ENCODE measurements at regions not wholly inside any gene's neighbourhood (a gene's known extent, or its start where the extent isn't known, plus 50 kb on each side); places are given as distances from the start of the nearest gene placed in this dataset.

- Histone ChIP-seq H3K27ac (no peak overlapping the region), H3K9ac (no peak overlapping the region), H3K27me3 (ENCODE audit: insufficient read depth, low read depth) (no peaks in the 10 kb centered on the region), H2AFZ (ENCODE audit: low read depth) (no peak overlapping the region), H4K20me1 (ENCODE audit: insufficient read depth) (no peaks in the 10 kb centered on the region), H3K4me2 (no peak overlapping the region), H3K36me3 (ENCODE audit: insufficient read depth) (no peaks in the 10 kb centered on the region), H3K4me3 (IDR thresholded peaks at IDR 0.05; ENCODE audit: insufficient read depth, low read depth, low read length) (no peak overlapping the region), H3K4me1 (ENCODE audit: low read depth, poor library complexity, severe bottlenecking) (no peaks in the 10 kb centered on the region), H3K79me2 (ENCODE audit: insufficient read depth, low read depth) (no peaks in the 10 kb centered on the region)
- TF ChIP-seq CTCF (conservative IDR thresholded peaks at IDR 0.05; ENCODE audit: low read depth, low read length): no peak
Observed at GRCh38 chr4:152257601-152258066, 278.3 kb downstream of the FBXW7 start.

GRCh38 chr4:152256996-152257395 is 278.9 kb downstream of the FBXW7 start:
- Histone ChIP-seq H3K4me3 (IDR thresholded peaks at IDR 0.05; ENCODE audit: insufficient read depth, low read depth, low read length) (no peak overlapping the region), H3K36me3 (ENCODE audit: insufficient read depth) (no peaks in the 10 kb centered on the region), H4K20me1 (ENCODE audit: insufficient read depth) (no peaks in the 10 kb centered on the region), H3K79me2 (ENCODE audit: insufficient read depth, low read depth) (no peaks in the 10 kb centered on the region), H3K4me1 (ENCODE audit: low read depth, poor library complexity, severe bottlenecking) (no peaks in the 10 kb centered on the region), H3K4me2 (no peak overlapping the region), H3K27me3 (ENCODE audit: insufficient read depth, low read depth) (no peaks in the 10 kb centered on the region), H2AFZ (ENCODE audit: low read depth) (no peak overlapping the region), H3K27ac (no peak overlapping the region), H3K9ac (no peak overlapping the region)
- TF ChIP-seq CTCF (conservative IDR thresholded peaks at IDR 0.05; ENCODE audit: low read depth, low read length): no peak

- Histone ChIP-seq H3K27me3 (ENCODE audit: insufficient read depth, low read depth) (no peaks in the 10 kb centered on the region), H3K9ac (no peak overlapping the region), H3K36me3 (ENCODE audit: insufficient read depth) (no peaks in the 10 kb centered on the region), H3K4me3 (IDR thresholded peaks at IDR 0.05; ENCODE audit: insufficient read depth, low read depth, low read length) (no peak overlapping the region), H3K4me1 (ENCODE audit: low read depth, poor library complexity, severe bottlenecking) (no peaks in the 10 kb centered on the region), H2AFZ (ENCODE audit: low read depth) (no peak overlapping the region), H3K79me2 (ENCODE audit: insufficient read depth, low read depth) (no peaks in the 10 kb centered on the region), H3K4me2 (no peak overlapping the region), H4K20me1 (ENCODE audit: insufficient read depth) (no peaks in the 10 kb centered on the region), H3K27ac (no peak overlapping the region)
- no peak for TF ChIP-seq CTCF (conservative IDR thresholded peaks at IDR 0.05; ENCODE audit: low read depth, low read length)
Observed at GRCh38 chr4:152255437-152255836, 280.5 kb downstream of the FBXW7 start.

- H3K27ac ChIP-seq: no peak overlapping the region
- no peaks in the 10 kb centered on the region for H3K4me1 ChIP-seq (ENCODE audit: low read depth, poor library complexity, severe bottlenecking)
- no peak overlapping the region for H3K4me3 ChIP-seq (IDR thresholded peaks at IDR 0.05; ENCODE audit: insufficient read depth, low read depth, low read length)
- H4K20me1 ChIP-seq (ENCODE audit: insufficient read depth): no peaks in the 10 kb centered on the region
- H2AFZ ChIP-seq (ENCODE audit: low read depth): no peak overlapping the region
- H3K36me3 ChIP-seq (ENCODE audit: insufficient read depth): no peaks in the 10 kb centered on the region
- H3K27me3 ChIP-seq (ENCODE audit: insufficient read depth, low read depth): no peaks in the 10 kb centered on the region
- no peak overlapping the region for H3K4me2 ChIP-seq
- TF ChIP-seq CTCF (conservative IDR thresholded peaks at IDR 0.05; ENCODE audit: low read depth, low read length): no peak
- H3K9ac ChIP-seq: no peak overlapping the region
- no peaks in the 10 kb centered on the region for H3K79me2 ChIP-seq (ENCODE audit: insufficient read depth, low read depth)
Observed at GRCh38 chr4:152248347-152248746, 287.5 kb downstream of the FBXW7 start.
